ENCODE measurements at regions not wholly inside any gene's neighbourhood (a gene's known extent, or its start where the extent isn't known, plus 50 kb on each side); places are given as distances from the start of the nearest gene placed in this dataset.

DNA sequence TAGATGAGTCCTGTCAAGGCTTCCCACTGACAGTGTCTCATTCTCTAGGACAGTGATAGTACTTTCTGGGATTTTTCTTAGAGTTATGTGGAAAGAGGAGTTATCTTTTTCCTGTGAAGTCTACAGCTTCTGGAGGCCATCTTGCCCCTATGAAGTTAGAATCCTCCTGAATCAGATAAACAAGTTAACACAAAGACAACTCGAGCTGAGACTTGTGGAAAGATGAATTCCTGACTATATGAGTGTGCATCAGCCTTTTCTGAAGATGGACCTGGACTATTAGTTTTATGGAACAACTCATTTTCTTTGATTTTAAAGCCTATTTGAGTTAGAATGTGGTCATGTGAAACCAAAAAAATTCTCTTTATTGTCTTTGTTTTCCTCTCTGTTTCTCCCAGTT lies 290.9 kb downstream of the LRRIQ3 start:
- Histone ChIP-seq H3K4me1 (ENCODE audit: control insufficient read depth, insufficient read depth, low read length, poor library complexity, severe bottlenecking) (no peaks in the 10 kb centered on the region), H3K27ac (ENCODE audit: low read depth, low read length, severe bottlenecking) (no peak overlapping the region), H3K4me3 (ENCODE audit: extremely low read depth, insufficient read depth, low read length, poor library complexity, severe bottlenecking) (no peak overlapping the region)

DNA sequence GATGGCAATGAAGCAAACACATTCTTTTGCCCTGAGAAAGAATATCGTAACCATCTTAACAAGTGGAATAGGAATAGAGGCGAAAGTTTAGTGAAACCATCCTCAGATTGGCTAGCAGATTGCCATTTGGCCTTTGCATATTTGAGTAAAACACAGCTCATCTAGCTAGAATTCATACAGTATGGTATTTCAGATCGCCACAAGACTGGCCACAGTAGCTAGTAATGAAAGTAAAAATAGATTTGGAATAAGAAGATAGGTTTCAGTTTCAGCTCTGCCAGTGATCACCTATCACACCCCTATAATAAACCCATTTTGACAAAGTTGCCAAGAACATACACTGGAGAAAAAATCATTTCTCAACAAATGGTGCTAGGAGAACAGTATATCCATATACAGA lies 294.9 kb downstream of the LRRIQ3 start:
- no peak overlapping the region for H3K27ac ChIP-seq (ENCODE audit: low read depth, low read length, severe bottlenecking)
- 86 to 100% methylated on average over 1 to 2 of the region's 3 CpGs for WGBS, 2 experiments (ENCODE audit: insufficient coverage in 2 of 2)
- no peak overlapping the region for H3K4me3 ChIP-seq (ENCODE audit: extremely low read depth, insufficient read depth, low read length, poor library complexity, severe bottlenecking)
- no peaks in the 10 kb centered on the region for H3K4me1 ChIP-seq (ENCODE audit: control insufficient read depth, insufficient read depth, low read length, poor library complexity, severe bottlenecking)
- H3K9me3 ChIP-seq (ENCODE audit: control insufficient read depth, low read length): no peaks in the 10 kb centered on the region
- no peaks in the 10 kb centered on the region for H3K36me3 ChIP-seq (ENCODE audit: control insufficient read depth, insufficient read depth, low read length)

More for the DNA sequence above, 290.9 kb downstream of the LRRIQ3 start:
- WGBS, 2 experiments (ENCODE audit: insufficient coverage in 2 of 2): no CpG with 5 or more reads among the region's 1 CpG
- no peaks in the 10 kb centered on the region for H3K36me3 ChIP-seq (ENCODE audit: control insufficient read depth, insufficient read depth, low read length)
- H3K9me3 ChIP-seq (ENCODE audit: control insufficient read depth, low read length): no peaks in the 10 kb centered on the region

DNA sequence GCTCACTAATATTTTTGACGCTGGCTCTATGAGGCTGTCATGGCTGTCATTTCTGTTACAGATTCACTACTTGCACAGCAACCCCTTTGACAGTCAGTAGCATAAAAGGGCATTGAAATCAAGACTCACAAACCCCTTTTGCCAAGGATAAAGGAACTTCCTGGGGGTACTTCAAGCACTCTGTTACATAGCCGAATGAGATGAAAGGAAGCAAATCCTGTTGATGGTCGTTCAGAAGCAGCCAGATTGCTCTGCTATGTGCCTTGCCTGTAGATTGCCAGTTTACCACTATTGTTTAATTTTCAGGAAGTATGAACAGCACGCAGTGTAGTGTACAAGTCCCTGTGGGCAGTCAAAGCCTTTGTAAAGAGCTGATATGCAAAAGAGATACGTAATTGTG lies 296.2 kb downstream of the LRRIQ3 start:
- 84 to 86% methylated on average over 5 of the region's 5 CpGs for WGBS, 2 experiments (ENCODE audit: insufficient coverage in 2 of 2)

DNA sequence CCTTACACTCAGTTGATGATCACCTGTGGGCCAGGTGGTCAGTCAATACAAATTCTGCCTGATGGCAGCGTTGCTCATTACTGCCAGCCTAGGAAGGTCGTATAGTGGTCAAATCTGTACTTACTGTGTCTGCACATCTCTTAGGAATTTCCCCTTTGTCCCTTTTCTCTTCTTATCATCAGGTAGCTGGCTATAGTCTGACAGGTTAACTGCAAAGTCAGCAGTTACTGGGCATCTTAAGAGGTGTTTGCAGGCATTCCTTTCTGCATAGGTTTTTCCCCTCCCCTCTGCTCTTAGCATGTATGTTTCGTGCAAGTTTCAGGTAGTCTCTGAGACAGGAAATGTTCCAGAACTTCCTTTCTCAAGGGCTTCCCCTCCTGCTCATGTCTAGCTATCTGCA lies 298.7 kb downstream of the LRRIQ3 start:
- Histone ChIP-seq H3K9me3 (ENCODE audit: control insufficient read depth, low read length) (no peaks in the 10 kb centered on the region), H3K4me3 (ENCODE audit: extremely low read depth, insufficient read depth, low read length, poor library complexity, severe bottlenecking) (no peak overlapping the region), H3K4me1 (ENCODE audit: control insufficient read depth, insufficient read depth, low read length, poor library complexity, severe bottlenecking) (no peaks in the 10 kb centered on the region), H3K27ac (ENCODE audit: low read depth, low read length, severe bottlenecking) (no peak overlapping the region), H3K36me3 (ENCODE audit: control insufficient read depth, insufficient read depth, low read length) (no peaks in the 10 kb centered on the region)
- 94% methylated on average over 2 of the region's 3 CpGs; no CpG with 5 or more reads in 1 of the 2 experiments for WGBS, 2 experiments (ENCODE audit: insufficient coverage in 2 of 2)

More for the DNA sequence above, 296.2 kb downstream of the LRRIQ3 start:
- H3K36me3 ChIP-seq (ENCODE audit: control insufficient read depth, insufficient read depth, low read length): no peaks in the 10 kb centered on the region
- no peak overlapping the region for H3K27ac ChIP-seq (ENCODE audit: low read depth, low read length, severe bottlenecking)
- H3K4me1 ChIP-seq (ENCODE audit: control insufficient read depth, insufficient read depth, low read length, poor library complexity, severe bottlenecking): no peaks in the 10 kb centered on the region
- H3K9me3 ChIP-seq (ENCODE audit: control insufficient read depth, low read length): no peaks in the 10 kb centered on the region
- H3K4me3 ChIP-seq (ENCODE audit: extremely low read depth, insufficient read depth, low read length, poor library complexity, severe bottlenecking): no peak overlapping the region

DNA sequence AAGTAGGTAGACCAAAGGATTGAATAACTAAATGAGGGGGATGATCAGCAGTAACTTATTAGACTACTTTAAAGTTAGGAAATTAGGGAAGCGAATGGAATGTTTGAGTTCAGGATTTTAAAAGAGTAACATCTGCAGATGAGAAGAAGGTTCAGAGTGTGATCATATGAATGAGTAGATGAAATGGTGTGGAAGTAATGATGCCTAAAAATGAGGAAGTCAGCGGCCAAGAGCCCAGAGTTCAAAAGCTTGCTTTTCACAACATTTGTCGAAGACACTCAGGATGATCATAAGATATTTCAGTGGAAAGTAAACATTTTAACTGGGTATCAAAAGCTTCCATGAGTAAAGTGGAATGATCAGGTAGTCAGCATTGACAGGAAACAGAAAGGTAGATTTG lies 299.4 kb downstream of the LRRIQ3 start:
- H3K36me3 ChIP-seq (ENCODE audit: control insufficient read depth, insufficient read depth, low read length): no peaks in the 10 kb centered on the region
- H3K4me3 ChIP-seq (ENCODE audit: extremely low read depth, insufficient read depth, low read length, poor library complexity, severe bottlenecking): no peak overlapping the region
- 83 to 90% methylated on average over 2 to 3 of the region's 3 CpGs for WGBS, 2 experiments (ENCODE audit: insufficient coverage in 2 of 2)
- H3K4me1 ChIP-seq (ENCODE audit: control insufficient read depth, insufficient read depth, low read length, poor library complexity, severe bottlenecking): no peaks in the 10 kb centered on the region
- H3K27ac ChIP-seq (ENCODE audit: low read depth, low read length, severe bottlenecking): no peak overlapping the region
- no peaks in the 10 kb centered on the region for H3K9me3 ChIP-seq (ENCODE audit: control insufficient read depth, low read length)

DNA sequence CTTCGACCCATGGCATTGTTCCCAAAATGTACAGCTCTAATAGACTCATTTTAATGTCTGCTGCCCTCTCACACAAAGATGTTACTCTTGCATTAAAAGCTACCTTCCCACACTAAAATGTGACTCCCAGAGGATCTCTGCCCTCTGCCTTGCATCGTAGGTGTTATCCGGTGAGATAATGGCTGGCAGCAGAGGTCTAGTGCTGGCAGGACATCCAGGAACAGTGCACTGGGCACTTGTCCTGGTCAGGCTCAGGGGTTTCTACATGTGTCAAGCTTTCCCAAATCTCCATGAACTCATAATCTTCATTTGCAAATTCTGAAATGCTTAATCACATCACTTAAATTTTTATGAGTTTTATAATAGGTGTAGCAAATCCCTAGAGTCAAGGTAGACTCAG lies 310.6 kb downstream of the LRRIQ3 start:
- H3K36me3 ChIP-seq (ENCODE audit: control insufficient read depth, insufficient read depth, low read length): no peaks in the 10 kb centered on the region
- no peaks in the 10 kb centered on the region for H3K9me3 ChIP-seq (ENCODE audit: control insufficient read depth, low read length)
- WGBS, 2 experiments (ENCODE audit: insufficient coverage in 2 of 2): 88 to 96% methylated on average over 2 to 3 of the region's 3 CpGs
- no peak overlapping the region for H3K4me3 ChIP-seq (ENCODE audit: extremely low read depth, insufficient read depth, low read length, poor library complexity, severe bottlenecking)
- H3K4me1 ChIP-seq (ENCODE audit: control insufficient read depth, insufficient read depth, low read length, poor library complexity, severe bottlenecking): no peaks in the 10 kb centered on the region
- H3K27ac ChIP-seq (ENCODE audit: low read depth, low read length, severe bottlenecking): no peak overlapping the region

DNA sequence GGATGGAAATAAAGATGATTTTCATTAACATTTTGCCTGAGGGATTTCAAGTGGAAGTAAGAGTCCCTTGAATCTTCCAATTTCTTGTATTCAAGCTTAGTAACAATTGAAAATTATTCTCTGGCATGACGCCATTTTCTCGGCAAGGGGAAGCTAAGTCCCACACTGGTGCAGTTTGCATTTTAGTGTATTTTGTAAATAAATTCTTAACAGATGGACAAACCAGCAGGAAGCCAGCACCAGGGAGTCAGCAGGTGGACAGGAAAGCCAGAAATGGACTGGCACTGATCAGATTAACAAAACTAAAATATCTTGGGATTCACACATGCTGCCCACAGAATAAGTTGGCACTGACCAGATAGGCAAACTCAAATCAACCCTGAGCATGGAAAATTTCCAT lies 311.3 kb downstream of the LRRIQ3 start:
- Histone ChIP-seq H3K9me3 (ENCODE audit: control insufficient read depth, low read length) (no peaks in the 10 kb centered on the region), H3K4me3 (ENCODE audit: extremely low read depth, insufficient read depth, low read length, poor library complexity, severe bottlenecking) (no peak overlapping the region), H3K4me1 (ENCODE audit: control insufficient read depth, insufficient read depth, low read length, poor library complexity, severe bottlenecking) (no peaks in the 10 kb centered on the region), H3K36me3 (ENCODE audit: control insufficient read depth, insufficient read depth, low read length) (no peaks in the 10 kb centered on the region), H3K27ac (ENCODE audit: low read depth, low read length, severe bottlenecking) (no peak overlapping the region)
- WGBS, 2 experiments (ENCODE audit: insufficient coverage in 2 of 2): 92% methylated on average over 2 of the region's 2 CpGs; no CpG with 5 or more reads in 1 of the 2 experiments

DNA sequence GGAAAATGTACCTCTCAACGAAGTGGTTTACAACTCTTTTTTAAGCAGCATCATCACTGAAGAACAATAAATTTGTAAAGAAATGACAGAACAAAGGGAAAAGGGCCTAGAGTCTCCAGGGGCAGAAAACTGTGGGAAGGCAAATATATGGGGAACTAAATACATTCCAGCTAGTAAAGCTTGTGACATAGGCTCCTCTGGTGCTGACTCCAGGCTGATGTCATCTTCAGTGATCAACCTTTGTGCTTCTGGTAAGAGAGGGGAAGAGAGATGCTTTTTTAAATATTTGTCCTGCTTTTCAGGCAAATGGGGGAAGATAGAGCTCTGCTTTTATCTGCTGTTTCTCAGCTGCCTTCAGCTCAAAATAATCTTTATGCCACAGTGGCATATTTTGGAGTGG lies 323.2 kb downstream of the LRRIQ3 start:
- H3K4me3 ChIP-seq (ENCODE audit: extremely low read depth, insufficient read depth, low read length, poor library complexity, severe bottlenecking): no peak overlapping the region
- no peaks in the 10 kb centered on the region for H3K4me1 ChIP-seq (ENCODE audit: control insufficient read depth, insufficient read depth, low read length, poor library complexity, severe bottlenecking)
- H3K27ac ChIP-seq (ENCODE audit: low read depth, low read length, severe bottlenecking): no peak overlapping the region
- no peaks in the 10 kb centered on the region for H3K36me3 ChIP-seq (ENCODE audit: control insufficient read depth, insufficient read depth, low read length)
- no CpG with 5 or more reads among the region's 1 CpG for WGBS, 2 experiments (ENCODE audit: insufficient coverage in 2 of 2)
- no peaks in the 10 kb centered on the region for H3K9me3 ChIP-seq (ENCODE audit: control insufficient read depth, low read length)

DNA sequence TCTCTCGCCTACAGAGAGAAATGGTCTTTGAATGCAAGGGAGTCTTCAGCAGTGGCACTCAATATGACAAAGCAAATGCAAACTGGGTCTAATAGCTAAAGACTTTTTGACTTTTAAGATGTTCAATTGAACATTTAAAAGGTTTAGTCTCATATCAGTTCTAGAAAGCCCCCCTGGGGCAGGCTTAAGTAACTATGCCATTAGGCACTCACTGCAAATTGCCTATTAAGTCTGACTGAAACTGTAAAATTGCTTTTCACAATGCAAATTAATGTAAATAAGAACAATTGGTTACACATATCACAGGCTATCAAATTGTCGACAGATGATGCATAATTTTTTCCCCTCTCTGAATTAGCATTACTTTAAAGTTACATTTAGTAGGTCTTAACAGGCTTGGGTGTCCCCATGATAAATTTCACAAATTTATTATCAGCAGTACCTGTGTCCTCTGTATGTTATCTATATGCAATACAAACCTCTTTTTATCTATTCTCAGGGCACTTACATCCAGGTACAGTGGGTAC lies 329.1 kb downstream of the LRRIQ3 start:
- 83 to 100% methylated on average over 1 of the region's 2 CpGs for WGBS, 2 experiments (ENCODE audit: insufficient coverage in 2 of 2)

DNA sequence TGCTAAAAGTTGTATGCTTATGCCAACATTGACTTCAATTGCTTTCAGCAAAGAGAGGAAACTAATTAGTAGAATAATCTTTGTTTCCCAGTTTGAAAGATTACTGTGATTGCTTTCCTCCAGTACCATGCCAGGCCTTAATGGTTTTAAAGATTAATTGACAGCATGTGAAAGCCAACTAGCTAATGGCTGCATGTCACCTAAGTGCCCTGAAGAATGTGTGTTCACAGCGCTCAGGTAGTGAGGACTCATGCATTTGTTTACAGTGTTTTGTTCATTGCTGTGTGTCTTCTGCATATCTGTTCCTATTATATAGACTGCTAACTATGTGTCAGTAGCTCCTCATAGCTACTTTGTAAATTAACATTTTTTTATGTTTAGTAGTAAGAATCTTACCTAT lies 335.6 kb downstream of the LRRIQ3 start:
- H3K4me3 ChIP-seq (ENCODE audit: extremely low read depth, insufficient read depth, low read length, poor library complexity, severe bottlenecking): no peak overlapping the region
- H3K4me1 ChIP-seq (ENCODE audit: control insufficient read depth, insufficient read depth, low read length, poor library complexity, severe bottlenecking): no peaks in the 10 kb centered on the region
- H3K9me3 ChIP-seq (ENCODE audit: control insufficient read depth, low read length): no peaks in the 10 kb centered on the region
- H3K27ac ChIP-seq (ENCODE audit: low read depth, low read length, severe bottlenecking): no peak overlapping the region
- no peaks in the 10 kb centered on the region for H3K36me3 ChIP-seq (ENCODE audit: control insufficient read depth, insufficient read depth, low read length)
- 80% methylated on average over 1 of the region's 1 CpG; no CpG with 5 or more reads in 1 of the 2 experiments for WGBS, 2 experiments (ENCODE audit: insufficient coverage in 2 of 2)

More for the DNA sequence above, 329.1 kb downstream of the LRRIQ3 start:
- Histone ChIP-seq H3K4me1 (ENCODE audit: control insufficient read depth, insufficient read depth, low read length, poor library complexity, severe bottlenecking) (no peaks in the 10 kb centered on the region), H3K27ac (ENCODE audit: low read depth, low read length, severe bottlenecking) (no peak overlapping the region), H3K9me3 (ENCODE audit: control insufficient read depth, low read length) (no peaks in the 10 kb centered on the region), H3K36me3 (ENCODE audit: control insufficient read depth, insufficient read depth, low read length) (no peaks in the 10 kb centered on the region), H3K4me3 (ENCODE audit: extremely low read depth, insufficient read depth, low read length, poor library complexity, severe bottlenecking) (no peak overlapping the region)

DNA sequence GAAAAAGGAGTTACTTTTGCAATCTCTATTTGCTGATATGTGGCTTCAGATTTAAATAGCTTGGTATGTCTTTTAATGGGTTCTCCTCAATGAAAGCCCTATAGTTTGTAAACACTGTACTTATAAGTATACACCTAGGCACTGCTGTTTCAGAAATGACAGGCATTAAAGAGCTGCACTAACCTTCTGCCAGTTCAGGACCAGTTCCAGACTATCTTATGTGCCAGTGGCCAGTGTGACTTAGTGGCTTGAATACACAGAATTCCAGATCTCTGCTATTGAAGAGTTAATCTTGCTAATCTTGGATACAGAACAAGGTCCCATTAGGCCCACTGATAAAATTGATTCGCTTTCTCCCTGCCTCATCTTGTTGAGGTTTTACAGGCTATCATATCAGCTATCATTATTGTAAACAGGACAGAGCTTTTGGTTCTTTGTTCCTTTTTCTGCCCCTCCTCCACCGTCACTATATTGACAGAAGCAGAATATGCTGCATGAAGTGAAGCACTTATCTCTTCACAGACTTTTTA lies 337.5 kb downstream of the LRRIQ3 start:
- Histone ChIP-seq H3K36me3 (ENCODE audit: control insufficient read depth, insufficient read depth, low read length) (no peaks in the 10 kb centered on the region), H3K4me1 (ENCODE audit: control insufficient read depth, insufficient read depth, low read length, poor library complexity, severe bottlenecking) (no peaks in the 10 kb centered on the region)

More for the DNA sequence above, 337.5 kb downstream of the LRRIQ3 start:
- Histone ChIP-seq H3K9me3 (ENCODE audit: control insufficient read depth, low read length) (no peaks in the 10 kb centered on the region), H3K27ac (ENCODE audit: low read depth, low read length, severe bottlenecking) (no peak overlapping the region), H3K4me3 (ENCODE audit: extremely low read depth, insufficient read depth, low read length, poor library complexity, severe bottlenecking) (no peak overlapping the region)
- WGBS, 2 experiments (ENCODE audit: insufficient coverage in 2 of 2): 60 to 100% methylated on average over 1 of the region's 2 CpGs

Measured in mesodermal cell (in vitro differentiated cells).